ENCODE measurements at regions not wholly inside any gene's neighbourhood (a gene's known extent, or its start where the extent isn't known, plus 50 kb on each side); places are given as distances from the start of the nearest gene placed in this dataset.

GRCh38 chr18:46289463-46289862, 185.3 kb downstream of the HAUS1 start:
- no peak for TF ChIP-seq POLR2A (IDR thresholded peaks at IDR 0.05; ENCODE audit: low read length)
- TF ChIP-seq GATA1 (IDR thresholded peaks at IDR 0.05; ENCODE audit: low read depth, low read length): no peak

Data from erythroblast (primary cell).